GM12872 (cell line): ENCODE measurements at regions not wholly inside any gene's neighbourhood (a gene's known extent, or its start where the extent isn't known, plus 50 kb on each side); places are given as distances from the start of the nearest gene placed in this dataset.

Experiments
- CTCF ChIP-seq: IDR thresholded peaks from 3 replicates; pipeline ENCODE4 v1.5.1; 2011; ENCODE audit warnings: low read depth, mild to moderate bottlenecking, low read length, moderate library complexity; ENCODE audit not compliant: insufficient read depth

DNA sequence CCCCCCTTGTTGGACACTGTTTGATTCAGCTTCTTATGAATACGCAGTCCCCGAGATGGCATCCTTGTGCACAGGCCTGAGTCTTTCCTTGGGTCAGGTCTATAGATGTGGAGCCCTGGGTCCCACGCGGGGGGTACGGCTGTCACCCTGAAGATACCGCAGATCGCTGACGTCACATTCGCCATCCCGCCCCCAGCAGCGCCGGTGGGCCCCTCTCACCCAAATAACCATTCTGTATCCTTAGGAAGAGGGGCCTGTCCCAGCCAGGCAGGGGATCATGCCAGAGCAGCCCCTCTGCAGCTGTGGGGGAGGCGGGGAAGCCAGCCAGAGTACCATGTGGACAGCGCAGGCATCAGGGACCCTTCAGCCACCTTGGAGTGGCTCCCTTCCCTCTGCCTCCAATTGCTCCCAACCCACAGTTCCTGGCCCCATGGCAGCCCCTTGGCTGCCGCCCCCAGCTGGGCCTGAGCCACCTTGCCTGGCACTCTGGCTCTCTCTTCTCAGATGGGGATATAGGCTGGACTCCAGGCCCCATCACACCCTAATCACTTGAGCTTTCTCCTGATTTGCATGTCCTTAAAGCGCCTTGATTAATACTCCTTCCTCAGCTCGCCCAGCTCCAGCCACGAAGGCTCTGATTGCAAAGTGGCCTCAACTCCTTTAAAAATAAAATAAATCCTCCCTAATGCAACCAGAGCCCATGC lies 189.8 kb downstream of the C9orf50 start:
- no peak for TF ChIP-seq CTCF

- TF ChIP-seq CTCF, result no peak
Observed at GRCh38 chr9:129428864-129429577, 191.9 kb downstream of the C9orf50 start.

DNA sequence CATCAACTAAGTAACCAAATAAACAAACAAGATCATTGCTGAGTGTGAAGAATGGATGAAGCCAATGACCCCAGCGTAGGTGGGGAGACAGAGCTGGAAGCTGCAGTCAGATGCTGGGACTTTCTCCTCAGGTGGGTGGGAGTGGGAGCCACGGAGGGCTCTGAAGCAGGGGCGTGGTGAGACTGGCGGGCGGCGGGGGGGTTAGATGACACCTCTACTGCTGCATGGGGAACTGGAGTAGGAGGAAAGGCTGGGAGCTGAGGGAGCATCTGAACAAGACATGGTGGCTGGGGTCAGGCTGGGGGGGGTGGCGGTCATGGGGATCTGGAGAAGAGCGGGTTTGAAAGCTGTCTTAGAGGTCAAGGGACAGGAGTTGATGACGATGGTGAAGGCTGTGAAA lies 193.8 kb downstream of the C9orf50 start:
- TF ChIP-seq CTCF, result no peak

DNA sequence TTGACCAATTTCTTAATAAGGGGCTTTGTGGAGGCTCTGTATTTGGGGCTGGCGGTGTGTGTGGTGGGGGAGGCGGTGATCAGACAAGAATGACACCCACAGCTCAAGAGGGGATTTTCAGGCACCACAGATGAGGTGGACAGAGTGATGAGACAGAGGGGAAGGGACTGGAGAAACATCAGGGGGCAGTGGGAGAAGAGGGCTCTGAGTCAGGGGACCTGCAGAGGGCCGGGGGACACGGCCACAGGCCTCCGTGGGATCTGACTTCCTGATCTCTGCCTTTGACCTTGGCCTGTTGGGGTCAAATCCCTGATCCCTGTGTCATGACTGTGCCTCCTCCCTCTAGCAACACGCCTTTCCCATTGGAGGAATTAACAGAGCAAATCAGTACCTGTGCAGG lies 197.7 kb downstream of the C9orf50 start:
- TF ChIP-seq CTCF, result no peak

- TF ChIP-seq CTCF, result no peak
Observed at GRCh38 chr9:129422843-129423192, 198.1 kb downstream of the C9orf50 start.

DNA sequence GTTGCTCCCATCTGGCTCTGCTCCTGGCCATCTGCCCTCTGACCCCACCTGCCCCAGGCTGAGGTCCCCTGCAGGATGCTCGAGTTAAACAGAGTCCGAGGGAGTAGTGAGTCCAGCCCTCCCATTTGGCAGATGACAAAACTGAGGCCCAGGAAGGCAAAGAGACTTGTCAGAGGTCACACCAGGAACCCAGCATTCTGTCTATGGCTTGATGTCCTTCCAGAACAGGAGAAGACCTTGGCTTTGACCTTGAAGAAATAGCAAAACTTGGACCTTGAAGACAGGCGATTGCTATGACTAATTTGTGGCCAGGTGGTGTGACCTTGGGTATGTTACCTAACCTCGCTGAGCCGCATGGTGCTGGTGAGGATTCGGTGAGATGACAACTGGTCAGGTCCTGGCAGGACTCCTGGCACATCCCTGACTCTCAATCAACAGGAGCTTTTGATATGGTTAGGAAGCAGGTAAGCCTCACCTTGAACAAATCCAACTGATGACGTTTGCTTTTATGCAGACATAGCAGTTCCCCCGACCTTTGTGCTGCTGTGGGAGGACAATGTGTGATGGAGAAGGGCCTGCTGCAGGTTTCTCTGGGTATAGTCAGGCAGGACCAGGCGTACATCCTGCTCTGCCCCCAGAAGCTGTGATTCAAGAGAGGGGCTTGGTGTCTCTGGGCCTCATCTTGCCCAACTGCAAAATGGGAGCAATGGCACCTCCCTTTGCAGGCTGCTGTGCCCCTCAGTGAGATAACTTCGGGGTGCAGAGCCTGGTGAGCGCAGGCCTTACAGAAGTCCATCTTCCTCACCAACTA lies 198.7 kb downstream of the C9orf50 start:
- TF ChIP-seq CTCF, result no peak

DNA sequence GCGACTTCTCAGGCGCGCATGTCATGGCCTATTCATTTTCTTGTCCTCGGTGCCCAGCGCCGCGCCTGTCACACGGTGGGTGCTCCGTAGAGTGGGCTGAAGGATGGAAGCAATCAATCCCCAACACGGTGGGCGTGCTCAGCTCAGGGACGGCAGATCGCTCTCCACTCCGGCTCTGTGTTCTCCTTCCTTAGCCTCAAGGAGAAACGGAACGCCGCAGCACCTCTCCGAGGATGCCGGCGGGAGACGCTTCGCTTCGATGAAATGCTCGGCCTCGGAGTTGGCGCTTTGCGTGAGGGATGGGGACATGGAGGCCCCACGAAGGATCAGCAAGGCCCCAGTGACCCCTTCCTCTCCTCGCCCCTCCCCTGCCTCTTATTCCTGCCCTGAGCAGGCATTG lies 199.5 kb downstream of the C9orf50 start:
- TF ChIP-seq CTCF, result no peak
